ENCODE measurements at regions not wholly inside any gene's neighbourhood (a gene's known extent, or its start where the extent isn't known, plus 50 kb on each side); places are given as distances from the start of the nearest gene placed in this dataset.

DNA sequence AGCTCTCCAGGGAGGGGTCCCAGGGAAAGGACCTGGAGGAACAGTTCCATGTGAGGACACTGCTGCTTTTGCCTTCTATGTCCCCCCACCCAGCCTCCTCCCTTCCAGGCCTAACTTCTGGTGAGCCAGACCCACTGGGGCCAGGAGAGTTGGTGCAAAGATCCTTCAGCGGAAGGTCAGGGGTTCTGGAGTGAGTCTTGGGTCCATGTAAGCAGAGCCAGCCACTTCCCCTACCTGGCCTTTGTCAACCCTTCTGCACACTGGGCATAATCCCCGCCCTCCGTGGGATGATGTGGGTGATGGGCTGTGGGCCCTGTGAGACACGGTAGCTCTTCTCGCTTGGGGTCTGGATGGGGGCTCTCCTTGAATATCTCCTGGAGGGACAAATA lies 76.9 kb downstream of the RHOB start:
- H3K27me3 ChIP-seq (ENCODE audit: control insufficient read depth, insufficient read depth, low read length): no peaks in the 10 kb centered on the region
- H3K4me1 ChIP-seq (ENCODE audit: control insufficient read depth, insufficient read depth, low read length): no peaks in the 10 kb centered on the region
- H3K4me3 ChIP-seq (ENCODE audit: low read depth, low read length): no peak overlapping the region
- no peaks in the 10 kb centered on the region for H3K9me3 ChIP-seq (ENCODE audit: control insufficient read depth, insufficient read depth, low read length)
- no peak overlapping the region for H3K27ac ChIP-seq (ENCODE audit: low read depth, low read length)
- no peak overlapping the region for H3K9ac ChIP-seq (ENCODE audit: low read depth, low read length)
- H3K36me3 ChIP-seq (ENCODE audit: control insufficient read depth, insufficient read depth, low read length): no peaks in the 10 kb centered on the region

DNA sequence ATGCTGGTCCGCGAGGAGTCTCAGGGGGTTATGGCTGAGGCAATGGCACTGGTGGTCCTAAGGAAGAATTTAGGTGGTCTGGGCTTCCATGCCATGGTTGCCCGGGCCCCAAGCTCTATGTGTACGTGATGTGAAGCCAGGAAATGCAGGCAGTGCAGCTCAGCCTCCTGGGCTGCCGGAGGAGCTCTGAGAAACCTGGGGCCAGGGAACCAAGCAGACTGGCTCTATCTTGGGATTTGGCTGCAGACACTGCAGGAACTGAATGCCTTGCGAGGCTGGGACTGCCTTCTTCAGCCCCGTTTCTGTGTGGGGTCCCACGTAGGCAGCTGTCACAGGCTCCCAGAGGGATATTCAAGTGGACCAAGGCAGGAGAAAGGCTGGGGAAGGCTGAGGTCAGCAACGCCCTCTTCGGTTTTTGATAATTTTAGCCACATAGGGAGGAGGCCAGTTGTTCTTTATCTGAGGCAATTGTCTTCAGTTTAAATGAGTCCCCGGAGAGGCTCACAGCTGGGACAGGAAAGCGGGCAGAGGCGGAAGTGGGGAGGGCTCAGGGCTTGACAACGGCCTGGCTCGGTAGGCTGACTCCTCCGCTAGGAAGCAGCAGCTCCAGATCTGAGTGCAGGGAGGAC lies 77.7 kb downstream of the RHOB start:
- no peak overlapping the region for H3K4me3 ChIP-seq (ENCODE audit: low read depth, low read length)
- no peak overlapping the region for H3K9ac ChIP-seq (ENCODE audit: low read depth, low read length)
- no peaks in the 10 kb centered on the region for H3K4me1 ChIP-seq (ENCODE audit: control insufficient read depth, insufficient read depth, low read length)
- H3K27ac ChIP-seq (ENCODE audit: low read depth, low read length): no peak overlapping the region
- no peaks in the 10 kb centered on the region for H3K9me3 ChIP-seq (ENCODE audit: control insufficient read depth, insufficient read depth, low read length)
- H3K36me3 ChIP-seq (ENCODE audit: control insufficient read depth, insufficient read depth, low read length): no peaks in the 10 kb centered on the region
- H3K27me3 ChIP-seq (ENCODE audit: control insufficient read depth, insufficient read depth, low read length): no peaks in the 10 kb centered on the region

GRCh38 chr2:20525041-20526035 lies 78.5 kb downstream of the RHOB start:
- Histone ChIP-seq H3K27me3 (ENCODE audit: control insufficient read depth, insufficient read depth, low read length) (no peaks in the 10 kb centered on the region), H3K27ac (ENCODE audit: low read depth, low read length) (no peak overlapping the region), H3K9me3 (ENCODE audit: control insufficient read depth, insufficient read depth, low read length) (no peaks in the 10 kb centered on the region), H3K4me3 (ENCODE audit: low read depth, low read length) (no peak overlapping the region), H3K36me3 (ENCODE audit: control insufficient read depth, insufficient read depth, low read length) (no peaks in the 10 kb centered on the region), H3K4me1 (ENCODE audit: control insufficient read depth, insufficient read depth, low read length) (no peaks in the 10 kb centered on the region), H3K9ac (ENCODE audit: low read depth, low read length) (no peak overlapping the region)

DNA sequence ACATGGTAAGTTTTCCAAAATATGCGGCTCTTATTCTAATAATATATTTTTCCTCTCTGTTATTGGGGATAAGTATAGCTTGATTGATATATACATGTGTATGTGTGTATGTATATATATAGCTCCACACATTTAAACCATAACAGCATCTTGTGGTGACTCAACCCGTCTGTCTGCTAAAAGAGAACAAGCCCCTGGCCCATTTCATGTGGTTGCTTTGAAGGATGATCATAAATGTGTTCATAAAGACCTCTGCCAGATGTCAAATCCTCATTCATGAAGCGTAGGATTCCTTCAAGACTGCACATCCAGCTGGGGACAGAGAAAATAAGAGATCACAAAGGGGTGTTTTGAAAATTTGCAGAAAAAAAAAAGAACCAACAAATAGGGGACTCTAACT lies 79.3 kb downstream of the RHOB start:
- Histone ChIP-seq H3K27me3 (ENCODE audit: control insufficient read depth, insufficient read depth, low read length) (no peaks in the 10 kb centered on the region), H3K9ac (ENCODE audit: low read depth, low read length) (no peak overlapping the region), H3K4me1 (ENCODE audit: control insufficient read depth, insufficient read depth, low read length) (peaks cover 4% of the 10 kb centered on the region; the same call in 1 of the 2 replicates), H3K36me3 (ENCODE audit: control insufficient read depth, insufficient read depth, low read length) (no peaks in the 10 kb centered on the region), H3K27ac (ENCODE audit: low read depth, low read length) (no peak overlapping the region), H3K9me3 (ENCODE audit: control insufficient read depth, insufficient read depth, low read length) (no peaks in the 10 kb centered on the region), H3K4me3 (ENCODE audit: low read depth, low read length) (no peak overlapping the region)

DNA sequence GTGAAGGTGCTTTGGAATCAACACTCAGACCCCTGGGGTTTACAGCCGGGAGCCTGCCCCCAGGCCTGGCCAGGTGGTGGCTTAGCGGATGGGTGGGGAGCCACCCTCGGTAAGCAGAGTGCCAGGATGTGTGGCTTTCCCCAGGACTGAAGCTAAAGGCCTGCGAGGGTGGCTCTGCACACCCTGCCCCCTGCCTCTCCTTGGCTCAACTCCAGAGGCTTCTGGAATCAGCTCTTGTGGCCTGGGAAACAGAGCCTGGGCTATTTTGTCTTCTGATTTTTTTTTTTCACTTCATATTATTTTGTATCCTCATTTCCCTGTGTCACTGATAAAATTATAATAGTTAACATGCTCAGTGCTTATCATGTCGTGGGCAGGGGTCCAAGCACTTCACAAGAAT lies 79.8 kb downstream of the RHOB start:
- no peak overlapping the region for H3K9ac ChIP-seq (ENCODE audit: low read depth, low read length)
- H3K9me3 ChIP-seq (ENCODE audit: control insufficient read depth, insufficient read depth, low read length): no peaks in the 10 kb centered on the region
- H3K27ac ChIP-seq (ENCODE audit: low read depth, low read length): no peak overlapping the region
- H3K4me3 ChIP-seq (ENCODE audit: low read depth, low read length): no peak overlapping the region
- peaks cover 4% of the 10 kb centered on the region; the same call in 1 of the 2 replicates for H3K4me1 ChIP-seq (ENCODE audit: control insufficient read depth, insufficient read depth, low read length)
- no peaks in the 10 kb centered on the region for H3K36me3 ChIP-seq (ENCODE audit: control insufficient read depth, insufficient read depth, low read length)
- no peaks in the 10 kb centered on the region for H3K27me3 ChIP-seq (ENCODE audit: control insufficient read depth, insufficient read depth, low read length)

DNA sequence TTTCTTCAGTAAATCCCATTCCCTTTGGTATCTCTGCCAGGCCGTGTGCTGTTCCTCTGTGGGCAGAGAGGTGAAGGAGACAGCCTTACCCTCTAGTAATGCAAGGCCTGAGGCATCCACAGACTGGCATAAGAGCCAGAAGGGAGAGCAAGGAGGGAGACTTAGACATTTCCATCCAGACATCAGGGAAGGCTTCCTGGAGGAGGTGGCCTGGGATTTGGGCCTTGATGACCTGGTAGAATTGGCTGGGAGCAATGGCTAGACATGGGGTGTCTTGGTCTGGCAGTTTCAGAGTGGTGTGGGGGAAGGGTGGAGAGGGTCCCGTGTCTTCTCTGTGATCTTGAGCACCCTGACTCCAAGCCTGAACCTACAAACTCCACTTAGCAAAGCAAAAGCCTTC lies 81.8 kb downstream of the RHOB start:
- Histone ChIP-seq H3K9ac (ENCODE audit: low read depth, low read length) (no peak overlapping the region), H3K4me3 (ENCODE audit: low read depth, low read length) (no peak overlapping the region), H3K4me1 (ENCODE audit: control insufficient read depth, insufficient read depth, low read length) (peaks cover 4% of the 10 kb centered on the region; the same call in 1 of the 2 replicates), H3K9me3 (ENCODE audit: control insufficient read depth, insufficient read depth, low read length) (no peaks in the 10 kb centered on the region), H3K27ac (ENCODE audit: low read depth, low read length) (no peak overlapping the region), H3K36me3 (ENCODE audit: control insufficient read depth, insufficient read depth, low read length) (no peaks in the 10 kb centered on the region), H3K27me3 (ENCODE audit: control insufficient read depth, insufficient read depth, low read length) (no peaks in the 10 kb centered on the region)

- Histone ChIP-seq H3K9ac (ENCODE audit: low read depth, low read length) (no peak overlapping the region), H3K27me3 (ENCODE audit: control insufficient read depth, insufficient read depth, low read length) (no peaks in the 10 kb centered on the region), H3K27ac (ENCODE audit: low read depth, low read length) (no peak overlapping the region), H3K4me3 (ENCODE audit: low read depth, low read length) (no peak overlapping the region), H3K4me1 (ENCODE audit: control insufficient read depth, insufficient read depth, low read length) (peaks cover 6% of the 10 kb centered on the region; the same call in 1 of the 2 replicates), H3K9me3 (ENCODE audit: control insufficient read depth, insufficient read depth, low read length) (no peaks in the 10 kb centered on the region), H3K36me3 (ENCODE audit: control insufficient read depth, insufficient read depth, low read length) (no peaks in the 10 kb centered on the region)
These were observed 83.6 kb downstream of the RHOB start for GRCh38 chr2:20530520-20530919.

GRCh38 chr2:20531633-20532262 lies 84.9 kb downstream of the RHOB start:
- Histone ChIP-seq H3K4me1 (ENCODE audit: control insufficient read depth, insufficient read depth, low read length) (peaks cover 11% of the 10 kb centered on the region; the same call in 1 of the 2 replicates), H3K27me3 (ENCODE audit: control insufficient read depth, insufficient read depth, low read length) (no peaks in the 10 kb centered on the region), H3K27ac (ENCODE audit: low read depth, low read length) (no peak overlapping the region), H3K9me3 (ENCODE audit: control insufficient read depth, insufficient read depth, low read length) (no peaks in the 10 kb centered on the region), H3K9ac (ENCODE audit: low read depth, low read length) (no peak overlapping the region), H3K36me3 (ENCODE audit: control insufficient read depth, insufficient read depth, low read length) (no peaks in the 10 kb centered on the region), H3K4me3 (ENCODE audit: low read depth, low read length) (no peak overlapping the region)

DNA sequence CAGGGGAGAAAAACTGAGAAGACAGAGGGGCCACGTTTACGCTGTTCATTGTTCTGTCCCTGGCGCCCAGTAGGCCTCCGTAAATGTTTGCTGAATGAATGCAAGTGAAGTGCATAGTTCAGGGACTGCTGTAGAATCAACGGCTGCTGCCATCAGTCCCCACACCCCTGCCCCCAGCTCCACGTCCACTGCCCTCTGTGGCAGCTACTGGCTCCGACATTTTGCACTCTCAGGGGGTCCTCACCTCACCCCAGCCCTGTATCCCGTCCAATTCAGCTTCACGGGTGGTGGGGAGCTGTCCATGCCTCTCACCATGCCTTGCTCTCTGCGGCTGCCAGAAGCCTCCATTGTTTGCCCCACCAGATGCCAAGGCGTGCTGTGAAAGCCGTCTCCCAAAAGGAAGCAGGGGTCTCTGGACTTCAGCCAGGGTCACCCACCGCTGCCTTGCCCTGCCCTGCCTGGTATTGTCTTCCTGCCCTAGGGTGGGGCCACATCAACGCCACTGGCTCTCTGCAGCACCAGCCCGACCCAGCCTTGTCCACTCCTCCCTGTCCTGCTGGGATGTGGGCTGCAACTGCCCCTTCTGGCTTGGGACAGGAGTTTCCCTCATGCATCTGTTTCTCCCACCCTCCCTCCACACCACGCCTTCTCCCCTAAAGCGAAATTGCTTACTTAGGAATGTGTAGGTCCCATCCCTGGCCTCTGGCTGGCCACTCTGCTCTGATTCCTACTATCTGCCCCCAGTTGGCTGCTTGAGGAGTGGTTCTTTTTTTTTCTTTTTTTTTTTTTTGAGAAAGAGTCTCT lies 86.0 kb downstream of the RHOB start:
- Histone ChIP-seq H3K4me1 (ENCODE audit: control insufficient read depth, insufficient read depth, low read length) (peaks cover 22% of the 10 kb centered on the region), H3K27me3 (ENCODE audit: control insufficient read depth, insufficient read depth, low read length) (no peaks in the 10 kb centered on the region), H3K9ac (ENCODE audit: low read depth, low read length) (no peak overlapping the region), H3K27ac (ENCODE audit: low read depth, low read length) (no peak overlapping the region), H3K4me3 (ENCODE audit: low read depth, low read length) (no peak overlapping the region), H3K36me3 (ENCODE audit: control insufficient read depth, insufficient read depth, low read length) (no peaks in the 10 kb centered on the region), H3K9me3 (ENCODE audit: control insufficient read depth, insufficient read depth, low read length) (no peaks in the 10 kb centered on the region)

- Histone ChIP-seq H3K4me3 (ENCODE audit: low read depth, low read length) (no peak overlapping the region), H3K9ac (ENCODE audit: low read depth, low read length) (no peak overlapping the region), H3K27me3 (ENCODE audit: control insufficient read depth, insufficient read depth, low read length) (no peaks in the 10 kb centered on the region; the same call in 1 of the 2 replicates), H3K9me3 (ENCODE audit: control insufficient read depth, insufficient read depth, low read length) (no peaks in the 10 kb centered on the region), H3K4me1 (ENCODE audit: control insufficient read depth, insufficient read depth, low read length) (peaks cover 34% of the 10 kb centered on the region), H3K27ac (ENCODE audit: low read depth, low read length) (no peak overlapping the region), H3K36me3 (ENCODE audit: control insufficient read depth, insufficient read depth, low read length) (no peaks in the 10 kb centered on the region)
These were observed 87.2 kb downstream of the RHOB start for GRCh38 chr2:20533993-20534622.
